ENCODE measurements at regions not wholly inside any gene's neighbourhood (a gene's known extent, or its start where the extent isn't known, plus 50 kb on each side); places are given as distances from the start of the nearest gene placed in this dataset.

DNA sequence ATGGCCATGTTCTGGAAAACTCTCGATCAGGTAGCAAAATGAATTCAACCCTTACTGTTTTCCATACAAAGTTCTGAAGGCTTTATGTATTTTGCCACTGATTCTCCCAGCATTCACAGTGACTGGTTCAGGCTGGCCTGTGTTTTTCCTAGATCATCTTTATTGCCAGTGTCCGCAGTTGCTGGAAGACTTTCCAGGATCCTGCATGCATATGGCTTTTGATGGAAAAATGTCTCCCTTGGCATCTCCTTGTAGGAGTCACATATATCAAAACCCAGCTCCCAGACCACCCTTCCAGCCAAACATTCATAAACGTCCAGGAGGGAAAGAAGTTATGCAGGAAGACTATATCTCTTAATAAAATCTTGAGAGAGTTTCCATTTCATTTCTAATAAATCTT lies 588.8 kb downstream of the MAFB start:
- H3F3A ChIP-seq (ENCODE audit: low read length, unreplicated experiment), result no peaks in the 10 kb centered on the region
- H3K9me2 ChIP-seq (replicated peaks; ENCODE audit: low read length), result no peaks in the 10 kb centered on the region
- POLR2A ChIA-PET (ENCODE audit: unreplicated experiment), result no interaction called here
- H3K4me3 ChIP-seq (ENCODE audit: low read length), result no peak overlapping the region
- no peaks in the 10 kb centered on the region for H3K79me2 ChIP-seq (ENCODE audit: low read length)
- no peaks in the 10 kb centered on the region for H4K20me1 ChIP-seq (ENCODE audit: low read length)
- TF ChIP-seq EZH2phosphoT487 (IDR thresholded peaks at IDR 0.05; ENCODE audit: borderline replicate concordance, low read length) (no peak), EZH2 (IDR thresholded peaks at IDR 0.05; ENCODE audit: low read length, unreplicated experiment) (no peak)
- TF ChIP-seq, protein P1, sequence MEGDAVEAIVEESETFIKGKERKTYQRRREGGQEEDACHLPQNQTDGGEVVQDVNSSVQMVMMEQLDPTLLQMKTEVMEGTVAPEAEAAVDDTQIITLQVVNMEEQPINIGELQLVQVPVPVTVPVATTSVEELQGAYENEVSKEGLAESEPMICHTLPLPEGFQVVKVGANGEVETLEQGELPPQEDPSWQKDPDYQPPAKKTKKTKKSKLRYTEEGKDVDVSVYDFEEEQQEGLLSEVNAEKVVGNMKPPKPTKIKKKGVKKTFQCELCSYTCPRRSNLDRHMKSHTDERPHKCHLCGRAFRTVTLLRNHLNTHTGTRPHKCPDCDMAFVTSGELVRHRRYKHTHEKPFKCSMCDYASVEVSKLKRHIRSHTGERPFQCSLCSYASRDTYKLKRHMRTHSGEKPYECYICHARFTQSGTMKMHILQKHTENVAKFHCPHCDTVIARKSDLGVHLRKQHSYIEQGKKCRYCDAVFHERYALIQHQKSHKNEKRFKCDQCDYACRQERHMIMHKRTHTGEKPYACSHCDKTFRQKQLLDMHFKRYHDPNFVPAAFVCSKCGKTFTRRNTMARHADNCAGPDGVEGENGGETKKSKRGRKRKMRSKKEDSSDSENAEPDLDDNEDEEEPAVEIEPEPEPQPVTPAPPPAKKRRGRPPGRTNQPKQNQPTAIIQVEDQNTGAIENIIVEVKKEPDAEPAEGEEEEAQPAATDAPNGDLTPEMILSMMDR (conservative IDR thresholded peaks at IDR 0.05; ENCODE audit: low read depth, low read length), result no peak
- H2AFZ ChIP-seq (ENCODE audit: low read length), result no peak overlapping the region
- intact Hi-C loops (cut with micrococcal nuclease), result no loop called here
- no peaks in the 10 kb centered on the region for H3K36me3 ChIP-seq (ENCODE audit: low read depth, low read length)
- H3K27me3 ChIP-seq (ENCODE audit: low read length), result no peaks in the 10 kb centered on the region
- no TSS peak for BruUV-seq (replicated peaks)
- H3K9ac ChIP-seq (ENCODE audit: low read length), result no peak overlapping the region
- no peak overlapping the region for H3K4me2 ChIP-seq (ENCODE audit: low read length)
- no peak for DNase-seq
- CTCF ChIA-PET, result no interaction called here
- ATAC-seq, result no peak
- H3K9me3 ChIP-seq (ENCODE audit: low read length), result peaks cover 2% of the 10 kb centered on the region; the same call in 1 of the 2 replicates
- H3K4me1 ChIP-seq (ENCODE audit: insufficient read depth, low read length), result no peaks in the 10 kb centered on the region
- H3K27ac ChIP-seq (ENCODE audit: low read length), result no peak overlapping the region

DNA sequence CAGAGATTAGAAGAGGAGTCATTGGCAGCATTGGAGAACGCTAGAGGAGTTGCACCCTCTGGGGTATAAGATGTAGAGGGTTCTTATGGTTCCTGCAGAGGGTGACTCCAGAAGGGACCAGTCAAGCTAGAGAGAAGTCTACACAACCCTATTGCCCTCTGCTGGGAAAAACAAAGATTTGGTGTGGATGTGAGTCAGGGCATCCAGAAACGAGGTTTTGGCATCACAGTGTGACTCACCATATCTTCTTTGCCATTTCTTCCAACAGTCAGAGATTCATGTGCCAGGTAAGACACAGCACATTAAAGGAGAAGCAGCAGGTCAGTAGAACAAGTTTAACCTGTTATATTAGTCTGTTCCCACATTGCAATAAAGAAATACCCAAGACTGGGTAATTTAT lies 598.8 kb downstream of the MAFB start:
- intact Hi-C loops (cut with micrococcal nuclease), result no loop called here
- no peak for TF ChIP-seq EZH2 (IDR thresholded peaks at IDR 0.05; ENCODE audit: low read length, unreplicated experiment)
- TF ChIP-seq, protein P1 (conservative IDR thresholded peaks at IDR 0.05; ENCODE audit: low read depth, low read length), result no peak
- TF ChIP-seq EZH2phosphoT487 (IDR thresholded peaks at IDR 0.05; ENCODE audit: borderline replicate concordance, low read length), result no peak
- ATAC-seq (no peak), DNase-seq (no peak)
- Histone ChIP-seq H3K9ac (ENCODE audit: low read length) (no peak overlapping the region), H3K4me1 (ENCODE audit: insufficient read depth, low read length) (no peaks in the 10 kb centered on the region), H3K27ac (ENCODE audit: low read length) (no peak overlapping the region), H3K36me3 (ENCODE audit: low read depth, low read length) (no peaks in the 10 kb centered on the region), H3F3A (ENCODE audit: low read length, unreplicated experiment) (no peaks in the 10 kb centered on the region), H3K4me3 (ENCODE audit: low read length) (no peak overlapping the region), H3K9me3 (ENCODE audit: low read length) (peaks cover 25% of the 10 kb centered on the region; the same call in 1 of the 2 replicates), H2AFZ (ENCODE audit: low read length) (no peak overlapping the region), H4K20me1 (ENCODE audit: low read length) (no peaks in the 10 kb centered on the region), H3K79me2 (ENCODE audit: low read length) (no peaks in the 10 kb centered on the region), H3K9me2 (replicated peaks; ENCODE audit: low read length) (no peaks in the 10 kb centered on the region), H3K27me3 (ENCODE audit: low read length) (no peaks in the 10 kb centered on the region), H3K4me2 (ENCODE audit: low read length) (no peak overlapping the region)
- CTCF ChIA-PET, result no interaction called here
- POLR2A ChIA-PET (ENCODE audit: unreplicated experiment), result no interaction called here
- no TSS peak for BruUV-seq (replicated peaks)

DNA sequence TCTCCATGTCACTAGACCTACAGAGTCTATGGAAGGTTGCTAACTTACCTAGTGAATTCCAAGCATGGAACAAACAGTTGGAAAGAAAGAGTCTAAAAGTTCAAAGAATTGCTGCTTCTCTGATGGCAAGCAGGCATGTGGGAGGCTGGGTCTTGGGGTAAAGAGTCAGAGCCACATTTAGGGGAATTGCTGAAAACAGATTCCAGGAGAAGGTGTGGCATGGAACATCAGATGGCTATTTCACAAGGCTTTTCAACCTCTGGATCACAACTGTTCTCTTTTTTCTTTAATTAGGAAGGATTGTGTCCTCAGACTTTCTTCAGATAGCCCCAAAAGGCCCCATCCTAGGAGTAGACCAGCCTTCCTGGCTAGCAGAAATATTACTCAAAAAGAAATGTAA lies 601.5 kb downstream of the MAFB start:
- POLR2A ChIA-PET (ENCODE audit: unreplicated experiment), result no interaction called here
- Histone ChIP-seq H3K27ac (ENCODE audit: low read length) (no peak overlapping the region), H3K4me1 (ENCODE audit: insufficient read depth, low read length) (no peaks in the 10 kb centered on the region), H3K4me2 (ENCODE audit: low read length) (no peak overlapping the region), H4K20me1 (ENCODE audit: low read length) (no peaks in the 10 kb centered on the region), H3K9me2 (replicated peaks; ENCODE audit: low read length) (no peaks in the 10 kb centered on the region), H3K36me3 (ENCODE audit: low read depth, low read length) (no peaks in the 10 kb centered on the region), H3F3A (ENCODE audit: low read length, unreplicated experiment) (no peaks in the 10 kb centered on the region), H3K79me2 (ENCODE audit: low read length) (no peaks in the 10 kb centered on the region), H3K9me3 (ENCODE audit: low read length) (peaks cover 25% of the 10 kb centered on the region; the same call in 1 of the 2 replicates), H3K9ac (ENCODE audit: low read length) (no peak overlapping the region), H2AFZ (ENCODE audit: low read length) (no peak overlapping the region), H3K4me3 (ENCODE audit: low read length) (no peak overlapping the region), H3K27me3 (ENCODE audit: low read length) (no peaks in the 10 kb centered on the region)
- intact Hi-C loops (cut with micrococcal nuclease), result no loop called here
- CTCF ChIA-PET, result no interaction called here
- TF ChIP-seq, protein P1 (conservative IDR thresholded peaks at IDR 0.05; ENCODE audit: low read depth, low read length), result no peak
- TF ChIP-seq EZH2phosphoT487 (IDR thresholded peaks at IDR 0.05; ENCODE audit: borderline replicate concordance, low read length), result no peak
- no peak for TF ChIP-seq EZH2 (IDR thresholded peaks at IDR 0.05; ENCODE audit: low read length, unreplicated experiment)
- DNase-seq, result no peak
- no TSS peak for BruUV-seq (replicated peaks)
- no peak for ATAC-seq
